ENCODE measurements at regions not wholly inside any gene's neighbourhood (a gene's known extent, or its start where the extent isn't known, plus 50 kb on each side); places are given as distances from the start of the nearest gene placed in this dataset.

GRCh38 chr13:46962281-46962941 lies 65.6 kb upstream of the HTR2A start:
- no peak for DNase-seq

GRCh38 chr13:46961719-46962118 lies 64.9 kb upstream of the HTR2A start:
- DNase-seq = peak; percentile 28

- DNase-seq = no peak
Observed at GRCh38 chr13:46953941-46954340, 57.1 kb upstream of the HTR2A start.

GRCh38 chr13:46953331-46953730 lies 56.5 kb upstream of the HTR2A start:
- peak; percentile 20 for DNase-seq

GRCh38 chr13:46951516-46951915 lies 54.7 kb upstream of the HTR2A start:
- DNase-seq = no peak

GRCh38 chr13:46949211-46949610 lies 52.4 kb upstream of the HTR2A start:
- DNase-seq = no peak

GRCh38 chr13:46948338-46948737 lies 51.5 kb upstream of the HTR2A start:
- DNase-seq = no peak

- no peak for DNase-seq
Observed at GRCh38 chr13:46947425-46948191, 50.8 kb upstream of the HTR2A start.

All from GDM1 (cell line).